AG10803 (cell line): ENCODE measurements at regions not wholly inside any gene's neighbourhood (a gene's known extent, or its start where the extent isn't known, plus 50 kb on each side); places are given as distances from the start of the nearest gene placed in this dataset.
A peak's percentile ranks its signal among the peaks of the same experiment; 100 is the strongest.
"Not testable (repeated sequence)": the region's sequence is repeated elsewhere in the genome, so short reads cannot be mapped to it uniquely, and the experiment has no call there.

Source experiments
- DNase-seq: peaks from one replicate; pipeline ENCODE4 v3.0.0; 2010; ENCODE audit warnings: low read depth
- H3K4me3 ChIP-seq: 2 replicates; pipeline ENCODE4 v1.5.1; 2011; ENCODE audit warnings: mild to moderate bottlenecking, low read length, control low read depth
- TF ChIP-seq, protein P1 (sequence below): conservative IDR thresholded peaks from 2 replicates; pipeline ENCODE4 v1.5.1; 2011; ENCODE audit warnings: mild to moderate bottlenecking, low read length, control low read depth, inconsistent platforms

DNA sequence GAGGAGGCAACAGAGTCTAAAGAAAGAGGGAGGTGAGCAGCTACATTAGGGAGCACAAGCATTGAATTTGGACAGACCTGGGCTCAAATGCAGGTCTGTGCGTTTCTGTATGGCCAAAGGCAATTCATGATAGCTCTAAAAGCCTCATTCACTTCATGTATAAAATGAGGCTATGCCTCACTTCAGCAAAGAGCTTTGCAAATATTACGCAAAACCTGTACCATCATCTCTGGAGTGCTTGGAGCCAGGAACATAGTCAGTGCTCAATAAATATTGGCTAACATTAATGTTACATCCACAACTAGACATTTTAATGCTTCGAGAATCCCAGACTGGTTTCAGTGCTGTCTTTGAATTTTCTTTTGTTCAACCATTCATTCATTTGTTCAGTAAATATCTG lies 254.7 kb upstream of the CDH11 start:
- no peak overlapping the region for H3K4me3 ChIP-seq
- no peak for DNase-seq
- TF ChIP-seq, protein P1, sequence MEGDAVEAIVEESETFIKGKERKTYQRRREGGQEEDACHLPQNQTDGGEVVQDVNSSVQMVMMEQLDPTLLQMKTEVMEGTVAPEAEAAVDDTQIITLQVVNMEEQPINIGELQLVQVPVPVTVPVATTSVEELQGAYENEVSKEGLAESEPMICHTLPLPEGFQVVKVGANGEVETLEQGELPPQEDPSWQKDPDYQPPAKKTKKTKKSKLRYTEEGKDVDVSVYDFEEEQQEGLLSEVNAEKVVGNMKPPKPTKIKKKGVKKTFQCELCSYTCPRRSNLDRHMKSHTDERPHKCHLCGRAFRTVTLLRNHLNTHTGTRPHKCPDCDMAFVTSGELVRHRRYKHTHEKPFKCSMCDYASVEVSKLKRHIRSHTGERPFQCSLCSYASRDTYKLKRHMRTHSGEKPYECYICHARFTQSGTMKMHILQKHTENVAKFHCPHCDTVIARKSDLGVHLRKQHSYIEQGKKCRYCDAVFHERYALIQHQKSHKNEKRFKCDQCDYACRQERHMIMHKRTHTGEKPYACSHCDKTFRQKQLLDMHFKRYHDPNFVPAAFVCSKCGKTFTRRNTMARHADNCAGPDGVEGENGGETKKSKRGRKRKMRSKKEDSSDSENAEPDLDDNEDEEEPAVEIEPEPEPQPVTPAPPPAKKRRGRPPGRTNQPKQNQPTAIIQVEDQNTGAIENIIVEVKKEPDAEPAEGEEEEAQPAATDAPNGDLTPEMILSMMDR = no peak

DNA sequence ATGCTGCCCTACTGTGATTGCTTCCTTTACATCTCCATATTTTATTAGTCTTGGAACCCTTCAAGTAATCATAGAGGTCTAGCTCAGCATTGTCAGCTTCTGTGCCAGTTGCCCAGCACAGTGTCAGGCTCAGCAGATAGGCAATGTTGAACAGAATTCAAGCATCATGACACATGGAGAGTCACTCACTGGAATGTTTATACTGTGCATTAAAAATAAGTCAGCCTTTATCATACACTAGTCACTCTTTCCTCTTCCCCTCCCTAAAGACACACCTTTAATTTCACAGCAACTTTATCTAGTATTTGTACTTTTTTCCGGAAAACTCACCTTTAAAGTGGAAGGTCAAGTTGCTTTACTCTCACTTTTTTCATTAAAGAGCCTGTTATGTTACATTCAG lies 253.8 kb upstream of the CDH11 start:
- H3K4me3 ChIP-seq = no peak overlapping the region
- no peak for DNase-seq
- TF ChIP-seq, protein P1 = no peak

DNA sequence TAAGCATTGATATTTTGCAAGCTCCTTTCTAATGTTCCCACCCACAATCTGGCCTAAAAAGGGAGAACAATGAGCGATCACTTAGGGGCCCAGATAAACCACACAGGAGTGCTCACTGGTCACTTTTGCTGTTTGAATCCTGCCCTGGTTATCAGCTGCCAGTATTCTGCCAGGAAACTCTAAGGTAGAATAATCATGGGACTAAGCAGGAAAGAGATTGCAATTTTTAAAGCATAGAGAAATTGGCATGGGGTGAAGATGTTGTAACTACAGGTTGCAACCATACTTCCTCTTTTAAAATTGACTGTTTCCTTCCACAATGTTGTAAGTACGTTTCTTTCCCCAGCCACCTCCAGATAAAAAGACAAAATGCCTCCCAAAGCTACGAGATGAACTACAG lies 251.2 kb upstream of the CDH11 start:
- H3K4me3 ChIP-seq = no peak overlapping the region
- TF ChIP-seq, protein P1 = no peak
- peak; percentile 6 for DNase-seq

DNA sequence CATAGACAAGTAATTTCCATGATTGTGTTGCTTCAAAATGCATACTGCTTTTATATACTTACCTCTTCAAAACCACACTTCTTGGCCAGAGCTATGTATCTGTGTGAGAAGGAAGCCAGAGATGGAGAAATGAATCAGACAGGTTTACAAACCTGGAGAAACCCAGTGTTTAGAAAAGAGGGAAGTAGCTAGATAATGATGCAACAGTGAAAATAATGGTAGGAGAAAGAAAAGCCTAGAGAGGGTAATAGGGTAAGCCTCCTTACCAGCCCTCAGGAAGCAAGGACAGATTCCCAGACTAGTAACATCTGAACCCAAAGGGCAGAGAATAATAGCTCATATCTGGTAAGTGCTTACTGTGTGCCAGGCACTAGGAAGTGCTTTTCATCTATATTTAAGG lies 250.3 kb upstream of the CDH11 start:
- TF ChIP-seq, protein P1 = no peak
- no peak overlapping the region for H3K4me3 ChIP-seq
- DNase-seq = no peak

DNA sequence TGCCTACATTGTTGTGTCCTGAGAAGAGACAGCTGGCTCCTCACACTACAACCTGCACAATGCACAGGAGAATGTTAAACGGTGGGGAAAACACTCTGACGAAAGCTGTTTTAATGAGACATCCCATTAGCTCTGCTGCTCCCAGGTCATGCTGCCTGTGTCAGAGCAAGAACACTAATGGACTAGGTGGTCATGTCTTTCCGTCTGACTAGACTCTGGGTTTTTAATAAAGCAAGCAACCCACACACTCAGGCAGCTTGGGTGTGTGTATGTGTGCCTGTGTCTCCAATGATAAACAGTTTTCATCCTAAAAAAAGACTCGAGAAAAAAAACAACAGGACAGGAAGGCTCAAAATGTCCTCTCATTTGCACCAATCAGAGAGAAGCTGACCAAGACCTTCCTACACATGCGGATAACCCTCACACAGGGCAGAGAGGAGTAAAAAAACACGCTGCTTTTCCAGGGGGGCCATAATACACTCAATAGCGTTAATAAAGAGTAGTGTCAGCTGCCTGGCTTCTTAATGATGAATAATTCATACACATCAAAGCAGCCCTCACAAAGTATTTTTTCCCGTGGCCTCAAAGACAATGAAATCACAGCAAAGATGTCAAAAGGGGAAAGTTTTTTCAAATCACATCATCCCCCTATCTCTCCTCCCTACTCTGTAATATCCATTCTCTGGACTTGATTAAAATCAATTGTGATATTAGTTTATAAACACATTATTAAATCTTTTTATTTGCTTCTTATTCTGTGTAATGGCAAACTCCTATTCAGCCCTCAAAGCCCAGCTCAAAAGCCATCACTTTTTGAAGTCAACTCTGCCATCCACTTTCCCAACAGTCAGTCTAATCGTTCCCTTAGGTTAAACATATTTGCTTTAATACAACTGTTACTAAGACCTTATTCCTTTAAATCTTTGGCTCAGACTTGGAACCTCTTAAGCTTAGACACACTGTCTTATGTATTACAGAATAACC lies 244.2 kb upstream of the CDH11 start:
- TF ChIP-seq, protein P1 = no peak
- H3K4me3 ChIP-seq = no peak overlapping the region
- no peak for DNase-seq

DNA sequence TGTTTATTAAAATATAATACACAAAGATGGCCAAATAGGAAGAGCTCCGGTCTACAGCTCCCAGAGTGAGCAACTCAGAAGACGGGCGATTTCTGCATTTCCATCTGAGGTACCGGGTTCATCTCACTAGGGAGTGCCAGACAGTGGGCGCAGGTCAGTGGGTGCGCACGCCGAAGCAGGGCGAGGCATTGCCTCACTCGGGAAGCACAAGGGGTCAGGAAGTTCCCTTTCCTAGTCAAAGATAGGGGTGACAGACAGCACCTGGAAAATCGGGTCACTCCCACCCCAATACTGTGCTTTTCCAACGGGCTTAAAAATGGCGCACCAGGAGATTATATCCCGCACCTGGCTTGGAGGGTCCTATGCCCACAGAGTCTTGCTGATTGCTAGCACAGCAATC lies 234.9 kb upstream of the CDH11 start:
- not testable (repeated sequence) for DNase-seq, H3K4me3 ChIP-seq

DNA sequence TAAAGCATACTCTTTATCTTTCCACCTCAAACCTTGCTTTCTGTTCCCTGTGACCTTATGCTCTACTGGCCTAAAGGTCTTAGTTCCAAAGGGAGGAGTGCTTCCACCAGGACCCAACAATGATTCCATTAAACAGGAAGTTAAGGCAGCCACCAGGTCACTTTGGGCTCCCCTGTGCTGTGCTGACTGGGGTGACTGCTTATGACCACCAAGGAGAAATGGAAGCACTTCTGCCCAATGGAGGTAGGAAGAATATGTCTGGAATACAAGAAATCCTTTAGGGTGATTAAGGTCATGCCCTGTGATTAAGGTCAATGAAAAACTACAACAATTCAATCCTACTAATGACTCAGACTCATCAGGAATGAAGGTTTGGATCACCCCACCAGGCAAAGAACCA lies 233.8 kb upstream of the CDH11 start:
- TF ChIP-seq, protein P1 = no peak
- DNase-seq = no peak
- H3K4me3 ChIP-seq = no peak overlapping the region
